MM.1S (cell line): ENCODE measurements at regions not wholly inside any gene's neighbourhood (a gene's known extent, or its start where the extent isn't known, plus 50 kb on each side); places are given as distances from the start of the nearest gene placed in this dataset.

Source experiments
- DNase-seq: peaks from one replicate; pipeline ENCODE4 v3.0.0-alpha.2; 2015
- H2AFZ ChIP-seq: fragments of 300-600 bp; sonication (generic); 2 replicates; pipeline ENCODE4 v1.6.0; 2016; ENCODE audit warnings: antibody characterized with exemption, low read length
- H3F3A ChIP-seq: fragments of 300-600 bp; sonication (generic); 2 replicates; pipeline ENCODE4 v1.6.1; 2016; ENCODE audit warnings: mild to moderate bottlenecking, antibody characterized with exemption, low read length, moderate library complexity, mixed read lengths; ENCODE audit not compliant: insufficient read depth
- H3K27ac ChIP-seq: fragments of 300-600 bp; sonication (generic); 2 replicates; pipeline ENCODE4 v1.5.1; 2016; ENCODE audit warnings: mild to moderate bottlenecking, low read length
- H3K27me3 ChIP-seq: fragments of 300-600 bp; sonication (generic); replicated peaks from 2 replicates; pipeline ENCODE4 v1.6.0; 2016; ENCODE audit warnings: low read length; ENCODE audit not compliant: insufficient read depth
- H3K36me3 ChIP-seq: fragments of 300-600 bp; sonication (generic); replicated peaks from 2 replicates; pipeline ENCODE4 v1.6.1; 2016; ENCODE audit warnings: mild to moderate bottlenecking, low read length, mixed read lengths; ENCODE audit not compliant: insufficient read depth
- H3K4me1 ChIP-seq: fragments of 300-600 bp; sonication (generic); 2 replicates; pipeline ENCODE4 v1.6.1; 2016; ENCODE audit warnings: low read length, mixed read lengths
- H3K4me2 ChIP-seq: fragments of 300-600 bp; sonication (generic); 2 replicates; pipeline ENCODE4 v1.6.0; 2016; ENCODE audit warnings: low read depth, low read length
- H3K4me3 ChIP-seq: fragments of 300-600 bp; sonication (generic); 2 replicates; pipeline ENCODE4 v1.5.1; 2016; ENCODE audit warnings: low read length, mixed read lengths
- H3K79me2 ChIP-seq: fragments of 300-600 bp; sonication (generic); 2 replicates; pipeline ENCODE4 v1.6.1; 2016; ENCODE audit warnings: mixed run types, low read length, mixed read lengths
- H3K9ac ChIP-seq: fragments of 300-600 bp; sonication (generic); 2 replicates; pipeline ENCODE4 v1.6.1; 2016; ENCODE audit warnings: low read length, mixed read lengths
- H3K9me2 ChIP-seq: fragments of 300-600 bp; sonication (generic); replicated peaks from 2 replicates; pipeline ENCODE4 v1.6.1; 2016; ENCODE audit warnings: mild to moderate bottlenecking, low read length, mixed read lengths; ENCODE audit not compliant: insufficient read depth
- H3K9me3 ChIP-seq: fragments of 300-600 bp; sonication (generic); replicated peaks from 2 replicates; pipeline ENCODE4 v1.6.1; 2016; ENCODE audit warnings: mild to moderate bottlenecking, low read length, mixed read lengths; ENCODE audit not compliant: insufficient read depth
- H4K20me1 ChIP-seq: fragments of 300-600 bp; sonication (generic); 2 replicates; pipeline ENCODE4 v1.6.1; 2016; ENCODE audit warnings: mild to moderate bottlenecking, low read length, moderate library complexity, mixed read lengths; ENCODE audit not compliant: insufficient read depth
- EZH2 ChIP-seq: fragments of 300-600 bp; sonication (generic); optimal IDR thresholded peaks from 2 replicates; pipeline ENCODE3; 2017; ENCODE audit warnings: low read depth, mild to moderate bottlenecking, antibody characterized with exemption, low read length, mixed read lengths
- EZH2phosphoT487 ChIP-seq: fragments of 300-600 bp; sonication (generic); IDR thresholded peaks from 2 replicates; pipeline ENCODE4 v1.6.1; 2018; ENCODE audit warnings: antibody characterized with exemption, low read length
- TF ChIP-seq, protein P1 (sequence below): fragments of 300-600 bp; sonication (generic); IDR thresholded peaks from 2 replicates; pipeline ENCODE4 v1.5.1; 2016; ENCODE audit warnings: antibody characterized with exemption, low read length, mixed read lengths

DNA sequence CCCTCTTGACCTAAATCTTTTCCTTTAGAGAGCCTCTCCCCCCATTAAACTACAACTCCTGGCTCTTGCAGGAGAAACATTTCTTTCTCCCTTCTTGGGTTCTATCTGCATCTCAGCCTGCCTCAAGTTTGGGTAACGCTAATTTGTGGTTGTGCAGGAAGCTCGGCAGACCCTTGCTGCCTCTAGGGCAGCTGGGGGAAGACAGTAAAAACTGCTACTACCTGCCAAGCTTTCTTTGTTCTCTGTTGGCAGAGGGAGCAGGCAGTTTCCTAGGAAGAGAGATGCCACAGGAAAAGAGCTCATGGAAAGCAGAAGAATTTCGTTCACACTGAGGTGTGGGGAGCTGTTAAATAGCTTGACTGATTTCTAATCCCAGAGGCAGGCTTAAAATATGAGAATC lies 555.6 kb upstream of the IGFBP7 start:
- Histone ChIP-seq H3K27me3 (no peaks in the 10 kb centered on the region), H3K36me3 (no peaks in the 10 kb centered on the region), H3K9me3 (no peaks in the 10 kb centered on the region), H3K79me2 (no peaks in the 10 kb centered on the region), H3K9me2 (no peaks in the 10 kb centered on the region), H3K4me2 (no peak overlapping the region), H4K20me1 (no peaks in the 10 kb centered on the region), H2AFZ (no peak overlapping the region), H3K4me1 (no peaks in the 10 kb centered on the region), H3K27ac (no peak overlapping the region), H3K9ac (no peak overlapping the region), H3F3A (no peaks in the 10 kb centered on the region), H3K4me3 (no peak overlapping the region)
- no peak for DNase-seq
- TF ChIP-seq EZH2, result no peak
- TF ChIP-seq, protein P1, sequence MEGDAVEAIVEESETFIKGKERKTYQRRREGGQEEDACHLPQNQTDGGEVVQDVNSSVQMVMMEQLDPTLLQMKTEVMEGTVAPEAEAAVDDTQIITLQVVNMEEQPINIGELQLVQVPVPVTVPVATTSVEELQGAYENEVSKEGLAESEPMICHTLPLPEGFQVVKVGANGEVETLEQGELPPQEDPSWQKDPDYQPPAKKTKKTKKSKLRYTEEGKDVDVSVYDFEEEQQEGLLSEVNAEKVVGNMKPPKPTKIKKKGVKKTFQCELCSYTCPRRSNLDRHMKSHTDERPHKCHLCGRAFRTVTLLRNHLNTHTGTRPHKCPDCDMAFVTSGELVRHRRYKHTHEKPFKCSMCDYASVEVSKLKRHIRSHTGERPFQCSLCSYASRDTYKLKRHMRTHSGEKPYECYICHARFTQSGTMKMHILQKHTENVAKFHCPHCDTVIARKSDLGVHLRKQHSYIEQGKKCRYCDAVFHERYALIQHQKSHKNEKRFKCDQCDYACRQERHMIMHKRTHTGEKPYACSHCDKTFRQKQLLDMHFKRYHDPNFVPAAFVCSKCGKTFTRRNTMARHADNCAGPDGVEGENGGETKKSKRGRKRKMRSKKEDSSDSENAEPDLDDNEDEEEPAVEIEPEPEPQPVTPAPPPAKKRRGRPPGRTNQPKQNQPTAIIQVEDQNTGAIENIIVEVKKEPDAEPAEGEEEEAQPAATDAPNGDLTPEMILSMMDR, result no peak
- TF ChIP-seq EZH2phosphoT487, result no peak

DNA sequence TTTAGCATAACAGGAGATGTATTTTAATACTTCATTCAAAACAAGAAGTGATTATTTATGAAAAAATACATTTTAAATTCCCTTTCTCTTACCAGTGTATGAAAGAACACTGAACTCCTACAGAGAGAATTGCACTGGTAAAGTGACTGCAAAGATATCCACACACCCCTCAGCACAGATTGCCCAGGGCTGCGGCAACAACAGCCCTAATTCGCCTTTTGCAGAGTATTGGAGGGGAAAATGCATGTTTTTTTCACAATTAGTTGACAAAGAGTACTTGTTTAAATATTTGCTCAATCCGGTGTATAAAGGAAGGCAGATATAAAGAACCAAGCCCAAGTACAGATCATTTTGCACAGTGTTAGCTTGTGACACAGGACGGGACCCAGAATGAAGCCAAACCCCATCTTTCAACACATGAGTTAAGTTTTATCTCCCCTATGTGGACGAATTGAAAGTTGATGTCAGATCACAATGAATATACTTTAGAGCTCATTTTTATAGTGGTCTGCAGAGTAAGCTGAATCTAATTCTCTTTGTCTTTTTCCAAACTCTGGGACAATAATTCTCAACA lies 551.4 kb upstream of the IGFBP7 start:
- H3K79me2 ChIP-seq, result no peaks in the 10 kb centered on the region
- no peak overlapping the region for H3K9ac ChIP-seq
- no peaks in the 10 kb centered on the region for H3K4me1 ChIP-seq
- H3K27ac ChIP-seq, result no peak overlapping the region
- no peak overlapping the region for H3K4me3 ChIP-seq
- H3K4me2 ChIP-seq, result no peak overlapping the region
- no peaks in the 10 kb centered on the region for H4K20me1 ChIP-seq
- no peaks in the 10 kb centered on the region for H3K27me3 ChIP-seq
- no peak for DNase-seq
- H3K36me3 ChIP-seq, result no peaks in the 10 kb centered on the region
- H3F3A ChIP-seq, result no peaks in the 10 kb centered on the region
- TF ChIP-seq EZH2, result no peak
- no peak for TF ChIP-seq EZH2phosphoT487
- TF ChIP-seq, protein P1, result no peak
- no peak overlapping the region for H2AFZ ChIP-seq
- no peaks in the 10 kb centered on the region for H3K9me3 ChIP-seq
- H3K9me2 ChIP-seq, result no peaks in the 10 kb centered on the region

DNA sequence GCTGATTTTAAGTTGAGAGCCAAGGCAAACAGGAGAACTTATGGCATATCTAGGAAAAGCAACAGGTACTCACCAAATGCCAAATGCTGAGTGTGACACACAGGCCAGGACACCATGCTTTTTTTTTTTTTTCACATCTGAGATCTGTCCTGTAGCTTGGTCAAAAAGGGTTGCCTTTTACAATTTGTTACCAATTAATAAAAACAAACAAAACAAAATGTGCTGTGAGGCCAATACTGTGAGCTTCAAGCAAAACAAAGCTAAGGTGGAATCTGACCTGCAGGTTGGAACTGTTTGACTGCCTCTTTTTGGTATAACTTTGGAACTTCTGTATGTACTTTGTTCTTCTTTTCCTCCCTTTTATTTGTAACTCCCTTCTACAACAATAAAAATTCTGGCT lies 548.5 kb upstream of the IGFBP7 start:
- Histone ChIP-seq H4K20me1 (no peaks in the 10 kb centered on the region), H3K4me1 (no peaks in the 10 kb centered on the region), H3K9ac (no peak overlapping the region), H3K27me3 (no peaks in the 10 kb centered on the region), H3K4me3 (no peak overlapping the region), H3F3A (no peaks in the 10 kb centered on the region), H3K36me3 (no peaks in the 10 kb centered on the region), H2AFZ (no peak overlapping the region), H3K4me2 (no peak overlapping the region), H3K9me2 (no peaks in the 10 kb centered on the region), H3K79me2 (no peaks in the 10 kb centered on the region), H3K9me3 (no peaks in the 10 kb centered on the region), H3K27ac (no peak overlapping the region)
- DNase-seq, result no peak
- TF ChIP-seq, protein P1, result no peak
- no peak for TF ChIP-seq EZH2
- TF ChIP-seq EZH2phosphoT487, result no peak
